ENCODE measurements at regions not wholly inside any gene's neighbourhood (a gene's known extent, or its start where the extent isn't known, plus 50 kb on each side); places are given as distances from the start of the nearest gene placed in this dataset.

GRCh38 chr9:14967450-14968321 is 57.5 kb upstream of the FREM1 start:
- TF ChIP-seq POLR2A (IDR thresholded peaks at IDR 0.05) (no peak), CTCF (IDR thresholded peaks at IDR 0.05) (no peak)

All from testis (tissue), 2 donors.